HEK293 (cell line): ENCODE measurements at regions not wholly inside any gene's neighbourhood (a gene's known extent, or its start where the extent isn't known, plus 50 kb on each side); places are given as distances from the start of the nearest gene placed in this dataset.

Experiments used
- CTCF ChIA-PET: fragments of 350-600 bp; formaldehyde crosslinking; extraction: SDS; loops from one replicate; lab custom pipeline; 2021; ENCODE audit warnings: antibody characterized with exemption; lab: Yijun Ruan, JAX
- POLR2A ChIA-PET: fragments of 300-600 bp; formaldehyde crosslinking; extraction: SDS; loops from one replicate; lab custom pipeline; 2020; ENCODE audit warnings: antibody characterized with exemption, inconsistent platforms; lab: Yijun Ruan, JAX
- H3K27ac ChIP-seq: fragments of 200-500 bp; sonication (Bioruptor generic); 2 replicates; pipeline ENCODE4 v1.5.1; 2014; ENCODE audit warnings: low read depth, low read length, control low read depth, inconsistent platforms; ENCODE audit errors: extremely low read depth
- H3K36me3 ChIP-seq, 2 experiments: fragments of 200-500 bp in 1 of 2; sonication (Bioruptor generic) in 1 of 2; 1 replicate in 1 of 2; 2 replicates in 1 of 2; pipeline ENCODE4 v1.5.1; 2014 to 2017; ENCODE audit warnings: inconsistent platforms in 2 of 2, low read length in 2 of 2; ENCODE audit not compliant: control insufficient read depth in 2 of 2, insufficient read depth in 1 of 2
- H3K4me1 ChIP-seq: fragments of 200-500 bp; sonication (Bioruptor generic); 2 replicates; pipeline ENCODE4 v1.5.1; 2014; ENCODE audit warnings: mild to moderate bottlenecking, low read length, inconsistent platforms; ENCODE audit not compliant: control insufficient read depth, insufficient read depth
- H3K4me3 ChIP-seq: 2 replicates; pipeline ENCODE4 v1.5.1; 2011; ENCODE audit warnings: low read depth, mild to moderate bottlenecking, control low read depth, low read length, moderate library complexity
- H3K9me3 ChIP-seq: fragments of 200-500 bp; sonication (Bioruptor generic); 2 replicates; pipeline ENCODE4 v1.5.1; 2014; ENCODE audit warnings: low read depth, low read length, inconsistent platforms; ENCODE audit not compliant: control insufficient read depth, insufficient read depth
- BCL11A ChIP-seq: fragments of 450-650 bp; formaldehyde crosslinking; IDR thresholded peaks from 2 replicates; pipeline ENCODE4 v1.5.1; 2016; ENCODE audit warnings: low read depth, missing biosample characterization, missing genetic modification characterization
- KLF1 ChIP-seq: fragments of 450-650 bp; formaldehyde crosslinking; IDR thresholded peaks from 2 replicates; pipeline ENCODE4 v1.5.1; 2016; ENCODE audit warnings: missing biosample characterization, missing genetic modification characterization
- KLF9 ChIP-seq: fragments of 450-650 bp; formaldehyde crosslinking; IDR thresholded peaks from 2 replicates; pipeline ENCODE4 v1.5.1; 2016; ENCODE audit warnings: missing biosample characterization, missing genetic modification characterization, low read depth
- MZF1 ChIP-seq: fragments of 450-650 bp; formaldehyde crosslinking; IDR thresholded peaks from 2 replicates; pipeline ENCODE4 v1.5.1; 2017; ENCODE audit warnings: missing biosample characterization, missing genetic modification characterization, borderline replicate concordance
- OVOL3 ChIP-seq: fragments of 450-650 bp; formaldehyde crosslinking; IDR thresholded peaks from 2 replicates; pipeline ENCODE4 v1.5.1; 2016; ENCODE audit warnings: missing biosample characterization, missing genetic modification characterization
- PRDM1 ChIP-seq: fragments of 450-650 bp; formaldehyde crosslinking; IDR thresholded peaks from 2 replicates; pipeline ENCODE4; 2016; ENCODE audit warnings: missing biosample characterization, missing genetic modification characterization
- SALL2 ChIP-seq: fragments of 450-650 bp; formaldehyde crosslinking; IDR thresholded peaks from 2 replicates; pipeline ENCODE4 v1.5.0; 2017; ENCODE audit warnings: missing biosample characterization, mild to moderate bottlenecking, missing genetic modification characterization, borderline replicate concordance
- ZBTB20 ChIP-seq: fragments of 450-650 bp; formaldehyde crosslinking; IDR thresholded peaks from 2 replicates; pipeline ENCODE4 v1.5.1; 2016; ENCODE audit warnings: missing biosample characterization, missing genetic modification characterization
- ZBTB21 ChIP-seq: fragments of 450-650 bp; formaldehyde crosslinking; IDR thresholded peaks from 2 replicates; pipeline ENCODE4 v1.5.1; 2017; ENCODE audit warnings: missing biosample characterization, missing genetic modification characterization
- ZBTB48 ChIP-seq: fragments of 450-650 bp; formaldehyde crosslinking; IDR thresholded peaks from 2 replicates; pipeline ENCODE4 v1.5.1; 2016; ENCODE audit warnings: missing biosample characterization, missing genetic modification characterization
- ZEB2 ChIP-seq: fragments of 450-650 bp; formaldehyde crosslinking; IDR thresholded peaks from 2 replicates; pipeline ENCODE4 v1.5.1; 2016; ENCODE audit warnings: missing biosample characterization, missing genetic modification characterization
- ZNF138 ChIP-seq: fragments of 450-650 bp; formaldehyde crosslinking; IDR thresholded peaks from 2 replicates; pipeline ENCODE4 v1.5.1; 2016; ENCODE audit warnings: missing biosample characterization, missing genetic modification characterization, borderline replicate concordance
- ZNF169 ChIP-seq: fragments of 450-650 bp; formaldehyde crosslinking; IDR thresholded peaks from 2 replicates; pipeline ENCODE4 v1.5.1; 2016; ENCODE audit warnings: missing biosample characterization, missing genetic modification characterization
- ZNF266 ChIP-seq: fragments of 450-650 bp; formaldehyde crosslinking; IDR thresholded peaks from 2 replicates; pipeline ENCODE4 v1.5.1; 2016; ENCODE audit warnings: missing biosample characterization, missing genetic modification characterization, low read depth
- ZNF426 ChIP-seq: fragments of 450-650 bp; formaldehyde crosslinking; IDR thresholded peaks from 2 replicates; pipeline ENCODE4 v1.5.1; 2017; ENCODE audit warnings: missing biosample characterization, missing genetic modification characterization, mild to moderate bottlenecking, inconsistent platforms, moderate library complexity
- ZNF510 ChIP-seq: fragments of 450-650 bp; formaldehyde crosslinking; IDR thresholded peaks from 2 replicates; pipeline ENCODE4 v1.5.1; 2018; ENCODE audit warnings: mild to moderate bottlenecking, missing genetic modification characterization, missing biosample characterization; ENCODE audit not compliant: insufficient replicate concordance
- ZNF549 ChIP-seq: fragments of 450-650 bp; IDR thresholded peaks from 2 replicates; pipeline ENCODE4 v1.5.1; 2018; ENCODE audit warnings: missing biosample characterization, missing genetic modification characterization, mild to moderate bottlenecking, inconsistent platforms, moderate library complexity
- ZNF624 ChIP-seq: fragments of 450-650 bp; formaldehyde crosslinking; IDR thresholded peaks from 2 replicates; pipeline ENCODE4 v1.5.1; 2017; ENCODE audit warnings: missing biosample characterization, missing genetic modification characterization
- ZNF664 ChIP-seq: fragments of 450-650 bp; formaldehyde crosslinking; IDR thresholded peaks from 2 replicates; pipeline ENCODE4 v1.5.1; 2016; ENCODE audit warnings: missing biosample characterization, missing genetic modification characterization
- ZNF830 ChIP-seq: fragments of 450-650 bp; IDR thresholded peaks from 2 replicates; pipeline ENCODE4 v1.5.0; 2018; ENCODE audit warnings: missing biosample characterization, missing genetic modification characterization, low read depth, mild to moderate bottlenecking, moderate library complexity
- TF ChIP-seq, protein P1 (sequence below): fragments of 450-650 bp; formaldehyde crosslinking; IDR thresholded peaks from 2 replicates; pipeline ENCODE4 v1.5.1; 2016; ENCODE audit warnings: missing biosample characterization, missing genetic modification characterization
- TF ChIP-seq, protein P2 (sequence below): fragments of 450-650 bp; formaldehyde crosslinking; IDR thresholded peaks from 2 replicates; pipeline ENCODE4 v1.5.1; 2017; ENCODE audit warnings: missing biosample characterization, mild to moderate bottlenecking, missing genetic modification characterization, moderate library complexity
- TF ChIP-seq, protein P3 (sequence below): fragments of 450-650 bp; formaldehyde crosslinking; IDR thresholded peaks from 2 replicates; pipeline ENCODE4 v1.5.1; 2016; ENCODE audit warnings: missing biosample characterization, missing genetic modification characterization

DNA sequence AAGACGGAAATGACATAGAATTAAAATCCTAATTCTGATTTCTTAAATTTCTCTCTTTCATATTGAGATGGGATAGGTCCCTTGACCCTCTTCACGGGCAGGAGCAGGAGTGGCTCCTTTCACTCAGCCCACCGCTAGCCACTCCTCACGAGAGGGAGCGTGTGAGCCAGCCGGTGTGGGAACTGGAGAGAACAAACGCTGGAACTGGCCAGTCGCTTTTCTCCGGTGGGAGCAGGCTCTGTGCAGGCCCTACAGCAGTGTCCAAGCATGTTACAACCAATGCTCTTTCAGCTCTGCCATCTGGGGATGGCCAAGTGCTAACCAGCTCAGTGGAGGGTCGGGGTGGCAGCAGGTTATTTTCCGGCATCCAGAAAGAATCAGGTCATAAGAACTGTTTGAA, 815.5 kb upstream of the ADGRL4 start:
- H3K36me3 ChIP-seq: no peaks in the 10 kb centered on the region
- ChIA-PET CTCF (no interaction called here), POLR2A (no interaction called here)
- H3K4me1 ChIP-seq: no peaks in the 10 kb centered on the region
- no peak overlapping the region for H3K27ac ChIP-seq
- no peak overlapping the region for H3K4me3 ChIP-seq
- TF ChIP-seq, protein P1, sequence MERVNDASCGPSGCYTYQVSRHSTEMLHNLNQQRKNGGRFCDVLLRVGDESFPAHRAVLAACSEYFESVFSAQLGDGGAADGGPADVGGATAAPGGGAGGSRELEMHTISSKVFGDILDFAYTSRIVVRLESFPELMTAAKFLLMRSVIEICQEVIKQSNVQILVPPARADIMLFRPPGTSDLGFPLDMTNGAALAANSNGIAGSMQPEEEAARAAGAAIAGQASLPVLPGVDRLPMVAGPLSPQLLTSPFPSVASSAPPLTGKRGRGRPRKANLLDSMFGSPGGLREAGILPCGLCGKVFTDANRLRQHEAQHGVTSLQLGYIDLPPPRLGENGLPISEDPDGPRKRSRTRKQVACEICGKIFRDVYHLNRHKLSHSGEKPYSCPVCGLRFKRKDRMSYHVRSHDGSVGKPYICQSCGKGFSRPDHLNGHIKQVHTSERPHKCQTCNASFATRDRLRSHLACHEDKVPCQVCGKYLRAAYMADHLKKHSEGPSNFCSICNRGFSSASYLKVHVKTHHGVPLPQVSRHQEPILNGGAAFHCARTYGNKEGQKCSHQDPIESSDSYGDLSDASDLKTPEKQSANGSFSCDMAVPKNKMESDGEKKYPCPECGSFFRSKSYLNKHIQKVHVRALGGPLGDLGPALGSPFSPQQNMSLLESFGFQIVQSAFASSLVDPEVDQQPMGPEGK (tag by site-specific recombination): no peak
- TF ChIP-seq ZNF138 (tag by site-specific recombination): no peak
- TF ChIP-seq KLF9 (tag by site-specific recombination): no peak
- no peak for TF ChIP-seq ZBTB20 (tag by site-specific recombination)
- no peak for TF ChIP-seq ZBTB21 (tag by site-specific recombination)
- no peak for TF ChIP-seq ZNF549 (tag by site-specific recombination)
- no peak for TF ChIP-seq ZEB2 (tag by site-specific recombination)
- TF ChIP-seq ZBTB48 (tag by site-specific recombination): no peak
- H3K9me3 ChIP-seq: no peaks in the 10 kb centered on the region

DNA sequence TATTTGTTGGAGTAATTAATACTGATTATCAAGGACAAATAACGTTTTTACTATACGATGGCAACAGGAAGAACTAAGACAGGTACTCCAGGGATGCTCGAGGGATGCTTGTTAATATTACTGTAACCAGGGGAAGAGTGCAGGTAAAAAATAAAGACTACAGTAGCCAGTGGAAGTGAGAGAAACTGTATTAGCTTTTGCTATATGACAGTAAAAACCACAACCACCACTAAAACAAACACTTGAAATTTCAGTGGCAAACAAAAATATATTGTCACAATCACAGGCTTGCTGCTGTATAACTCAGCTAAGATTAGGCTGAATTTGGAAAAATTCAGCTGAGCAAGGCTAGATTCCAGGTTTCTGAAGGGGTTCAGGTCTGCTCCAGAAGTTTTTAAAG, 812.6 kb upstream of the ADGRL4 start:
- no peak overlapping the region for H3K27ac ChIP-seq

More for the DNA sequence above, 812.6 kb upstream of the ADGRL4 start:
- CTCF ChIA-PET: no interaction called here
- TF ChIP-seq ZNF169 (tag by site-specific recombination): no peak
- TF ChIP-seq PRDM1 (tag by site-specific recombination): no peak
- no peak for TF ChIP-seq OVOL3
- TF ChIP-seq, protein P2, sequence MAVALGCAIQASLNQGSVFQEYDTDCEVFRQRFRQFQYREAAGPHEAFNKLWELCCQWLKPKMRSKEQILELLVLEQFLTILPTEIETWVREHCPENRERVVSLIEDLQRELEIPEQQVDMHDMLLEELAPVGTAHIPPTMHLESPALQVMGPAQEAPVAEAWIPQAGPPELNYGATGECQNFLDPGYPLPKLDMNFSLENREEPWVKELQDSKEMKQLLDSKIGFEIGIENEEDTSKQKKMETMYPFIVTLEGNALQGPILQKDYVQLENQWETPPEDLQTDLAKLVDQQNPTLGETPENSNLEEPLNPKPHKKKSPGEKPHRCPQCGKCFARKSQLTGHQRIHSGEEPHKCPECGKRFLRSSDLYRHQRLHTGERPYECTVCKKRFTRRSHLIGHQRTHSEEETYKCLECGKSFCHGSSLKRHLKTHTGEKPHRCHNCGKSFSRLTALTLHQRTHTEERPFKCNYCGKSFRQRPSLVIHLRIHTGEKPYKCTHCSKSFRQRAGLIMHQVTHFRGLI (tag by site-specific recombination): no peak
- no peak for TF ChIP-seq ZNF830 (tag by site-specific recombination)
- no peak for TF ChIP-seq ZNF510 (tag by site-specific recombination)
- no peak for TF ChIP-seq MZF1 (tag by site-specific recombination)
- no peak for TF ChIP-seq ZNF426 (tag by site-specific recombination)
- no peak for TF ChIP-seq BCL11A (tag by site-specific recombination)
- TF ChIP-seq KLF1 (tag by site-specific recombination): no peak
- no peak for TF ChIP-seq SALL2 (tag by site-specific recombination)
- TF ChIP-seq ZNF624 (tag by site-specific recombination): no peak
- no peak for TF ChIP-seq ZNF266 (tag by site-specific recombination)
- TF ChIP-seq, protein P3, sequence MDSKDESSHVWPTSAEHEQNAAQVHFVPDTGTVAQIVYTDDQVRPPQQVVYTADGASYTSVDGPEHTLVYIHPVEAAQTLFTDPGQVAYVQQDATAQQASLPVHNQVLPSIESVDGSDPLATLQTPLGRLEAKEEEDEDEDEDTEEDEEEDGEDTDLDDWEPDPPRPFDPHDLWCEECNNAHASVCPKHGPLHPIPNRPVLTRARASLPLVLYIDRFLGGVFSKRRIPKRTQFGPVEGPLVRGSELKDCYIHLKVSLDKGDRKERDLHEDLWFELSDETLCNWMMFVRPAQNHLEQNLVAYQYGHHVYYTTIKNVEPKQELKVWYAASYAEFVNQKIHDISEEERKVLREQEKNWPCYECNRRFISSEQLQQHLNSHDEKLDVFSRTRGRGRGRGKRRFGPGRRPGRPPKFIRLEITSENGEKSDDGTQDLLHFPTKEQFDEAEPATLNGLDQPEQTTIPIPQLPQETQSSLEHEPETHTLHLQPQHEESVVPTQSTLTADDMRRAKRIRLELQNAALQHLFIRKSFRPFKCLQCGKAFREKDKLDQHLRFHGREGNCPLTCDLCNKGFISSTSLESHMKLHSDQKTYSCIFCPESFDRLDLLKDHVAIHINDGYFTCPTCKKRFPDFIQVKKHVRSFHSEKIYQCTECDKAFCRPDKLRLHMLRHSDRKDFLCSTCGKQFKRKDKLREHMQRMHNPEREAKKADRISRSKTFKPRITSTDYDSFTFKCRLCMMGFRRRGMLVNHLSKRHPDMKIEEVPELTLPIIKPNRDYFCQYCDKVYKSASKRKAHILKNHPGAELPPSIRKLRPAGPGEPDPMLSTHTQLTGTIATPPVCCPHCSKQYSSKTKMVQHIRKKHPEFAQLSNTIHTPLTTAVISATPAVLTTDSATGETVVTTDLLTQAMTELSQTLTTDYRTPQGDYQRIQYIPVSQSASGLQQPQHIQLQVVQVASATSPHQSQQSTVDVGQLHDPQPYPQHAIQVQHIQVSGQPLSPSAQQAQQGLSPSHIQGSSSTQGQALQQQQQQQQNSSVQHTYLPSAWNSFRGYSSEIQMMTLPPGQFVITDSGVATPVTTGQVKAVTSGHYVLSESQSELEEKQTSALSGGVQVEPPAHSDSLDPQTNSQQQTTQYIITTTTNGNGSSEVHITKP: no peak
- no peak for TF ChIP-seq ZNF664 (tag by site-specific recombination)
- TF ChIP-seq, all 188 proteins: peak for 0
- Histone ChIP-seq H3K4me1 (no peaks in the 10 kb centered on the region), H3K9me3 (no peaks in the 10 kb centered on the region), H3K36me3 (no peaks in the 10 kb centered on the region), H3K4me3 (no peak overlapping the region)
- POLR2A ChIA-PET: no interaction called here
